ENCODE measurements at regions not wholly inside any gene's neighbourhood (a gene's known extent, or its start where the extent isn't known, plus 50 kb on each side); places are given as distances from the start of the nearest gene placed in this dataset.

DNA sequence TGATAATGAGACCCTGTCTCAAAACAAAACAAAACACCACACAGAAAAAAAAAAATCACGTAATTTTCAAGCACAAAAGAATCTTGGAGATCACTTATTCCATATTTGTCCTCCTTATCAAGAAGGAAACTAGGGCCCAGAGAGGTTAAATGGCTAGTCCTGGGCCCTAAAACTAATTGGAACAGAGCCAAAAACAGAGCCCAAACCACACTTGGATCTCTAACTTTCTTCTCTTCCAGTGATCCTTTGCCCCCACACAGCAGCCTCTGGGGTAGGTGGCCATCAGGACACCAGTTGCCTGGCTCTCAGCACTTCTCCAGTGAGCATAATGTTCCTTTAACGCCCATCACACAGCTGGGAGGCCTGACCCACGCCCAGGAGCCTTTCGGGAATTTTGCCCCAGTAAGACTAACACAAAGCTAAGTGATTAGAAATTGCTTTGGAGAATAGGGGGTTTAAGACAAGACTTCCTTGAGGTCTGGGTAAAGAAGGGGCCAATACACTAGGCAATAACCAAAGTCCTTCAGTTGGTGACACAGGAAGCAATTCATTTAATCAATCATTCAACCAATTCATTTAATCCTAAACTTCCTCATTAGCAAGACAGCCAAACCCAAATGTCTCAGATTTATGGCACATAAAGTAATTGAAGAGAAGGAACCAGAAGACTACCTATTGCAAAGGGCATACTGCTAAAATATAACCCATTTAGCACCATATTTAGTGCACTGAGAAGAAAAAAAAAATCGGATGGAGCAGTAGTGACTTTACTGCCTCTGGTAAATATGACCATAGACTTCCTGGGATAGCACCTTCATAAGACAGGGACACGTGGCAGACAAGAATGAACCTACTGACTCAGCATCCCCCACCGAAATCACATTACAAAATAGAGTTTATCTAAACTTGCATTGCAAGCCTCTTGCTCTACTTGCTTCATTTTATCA, 77.8 kb downstream of the ZNF608 start:
- no peaks in the 10 kb centered on the region; a peak in 1 of 8 replicates for H3K36me3 ChIP-seq (ENCODE audit: control insufficient read depth in 2 of 4, insufficient read depth in 4 of 4, low read length in 3 of 4)
- H2AFZ ChIP-seq (ENCODE audit: low read length), result no peak overlapping the region
- no peak overlapping the region for H2BK120ac ChIP-seq (replicated peaks; ENCODE audit: low read depth, low read length)
- H3K18ac ChIP-seq (ENCODE audit: extremely low read depth, low read length), result no peak overlapping the region
- no peak for FAIRE-seq
- H3K79me2 ChIP-seq (ENCODE audit: control insufficient read depth in 1 of 2, insufficient read depth in 2 of 2, low read length in 2 of 2), result peaks cover 4 to 94% of the 10 kb centered on the region in 2 experiments
- H2BK15ac ChIP-seq (ENCODE audit: low read length), result no peak overlapping the region
- no peaks in the 10 kb centered on the region; a peak in 1 of 7 replicates for H3K27me3 ChIP-seq (replicated peaks in 1 of 4; ENCODE audit: control insufficient read depth in 3 of 4, extremely low read depth in 1 of 4, insufficient read depth in 3 of 4, low read length in 3 of 4)
- peaks cover 2 to 22% (median 13%) of the 10 kb centered on the region in 4 experiments; a peak in 6 of 7 replicates for H3K4me1 ChIP-seq (replicated peaks in 1 of 4; ENCODE audit: control insufficient read depth in 3 of 4, insufficient read depth in 4 of 4, low read length in 3 of 4)
- POLR2A ChIA-PET (ENCODE audit: partially characterized antibody), result interaction anchor here (0.6 to 2.5 kb wide), 3 partner anchors 9 to 90 kb away, joined by 3 to 7 read pairs (median 3); no protein-coding TSS in a partner anchor
- no peak overlapping the region for H2BK12ac ChIP-seq (ENCODE audit: low read depth, low read length)
- H2BK5ac ChIP-seq (ENCODE audit: low read depth, low read length), result no peak overlapping the region
- CTCF ChIA-PET (ENCODE audit: partially characterized antibody), result interaction anchor here (0.6 kb wide), 2 partner anchors 17 kb away, joined by 3 to 4 read pairs; no protein-coding TSS in a partner anchor
- DNase-seq (ENCODE audit: low read depth in 1 of 2, low spot score in 2 of 2), result no peak
- no peak overlapping the region for H3K27ac ChIP-seq (ENCODE audit: low read depth, low read length)
- no peak overlapping the region for H3K23ac ChIP-seq (ENCODE audit: insufficient read length)
- H3K79me1 ChIP-seq (ENCODE audit: low read depth, low read length), result peaks cover 12% of the 10 kb centered on the region
- H4K20me1 ChIP-seq (replicated peaks in 1 of 2; ENCODE audit: control insufficient read depth in 1 of 2, insufficient read depth in 2 of 2, low read length in 2 of 2), result peaks cover 2 to 6% of the 10 kb centered on the region in 2 experiments
- no peak overlapping the region for H3K56ac ChIP-seq (replicated peaks; ENCODE audit: insufficient read length, low read depth, low read length)
- WGBS, 2 experiments (ENCODE audit: extremely low coverage in 1 of 2, insufficient coverage in 1 of 2, insufficient read length in 1 of 2, insufficient replicate concordance in 2 of 2, low coverage in 1 of 2, low lambda C conversion rate in 2 of 2, missing lambda C conversion rate in 1 of 2), result 86% methylated on average over 7 of the region's 7 CpGs; no CpG with 5 or more reads in 1 of the 2 experiments
- no peak overlapping the region for H4K5ac ChIP-seq (ENCODE audit: insufficient read length, low read depth, low read length)
- TF ChIP-seq SAP30 (IDR thresholded peaks at IDR 0.05; ENCODE audit: insufficient read depth, insufficient replicate concordance, low read length) (no peak), ZNF274 (IDR thresholded peaks at IDR 0.05; ENCODE audit: borderline replicate concordance, extremely low read depth, low read length) (no peak), RNF2 (IDR thresholded peaks at IDR 0.05; ENCODE audit: borderline replicate concordance, low read depth, low read length, missing control alignments, poor library complexity, severe bottlenecking) (no peak), SP1 (IDR thresholded peaks at IDR 0.05; ENCODE audit: low read depth, low read length) (no peak)
- no peak overlapping the region for H3K9ac ChIP-seq (replicated peaks in 1 of 4; ENCODE audit: extremely low read depth in 1 of 4, low read depth in 3 of 4, low read length in 3 of 4)
- no peaks in the 10 kb centered on the region for H3K23me2 ChIP-seq (ENCODE audit: low read depth, low read length)
- H3K9me3 ChIP-seq (ENCODE audit: insufficient read depth in 2 of 2, low read depth in 1 of 2, low read length in 1 of 2), result no peaks in the 10 kb centered on the region
- no peak overlapping the region for H2BK20ac ChIP-seq (ENCODE audit: low read length)
- no peak overlapping the region for H2AK5ac ChIP-seq (ENCODE audit: low read depth, low read length)
- no peak overlapping the region for H3K4ac ChIP-seq (replicated peaks; ENCODE audit: insufficient read length, low read depth, low read length)
- H4K91ac ChIP-seq (replicated peaks; ENCODE audit: insufficient read length, low read length), result no peak overlapping the region
- H3K14ac ChIP-seq (ENCODE audit: insufficient read length), result no peak overlapping the region
- no peak overlapping the region for H3K4me3 ChIP-seq (ENCODE audit: extremely low read depth in 1 of 4, insufficient read depth in 2 of 4, low read depth in 3 of 4, low read length in 4 of 4)
- no peak overlapping the region for H3K4me2 ChIP-seq (ENCODE audit: insufficient read depth in 1 of 2, low read depth in 2 of 2, low read length in 2 of 2)
- no peak overlapping the region for H4K8ac ChIP-seq (ENCODE audit: extremely low read depth, insufficient read depth, low read length)

Data from H1 (cell line).